Muscle of back (tissue), 3 donors: ENCODE measurements at regions not wholly inside any gene's neighbourhood (a gene's known extent, or its start where the extent isn't known, plus 50 kb on each side); places are given as distances from the start of the nearest gene placed in this dataset.

Experiments used
- DNase-seq, 3 donors: peaks; one replicate each; pipeline versions ENCODE4 v3.0.0 to v3.0.0-alpha.2; 2013

GRCh38 chr7:95668504-95669018, 72.2 kb upstream of the PDK4 start:
- DNase-seq: no peak

DNA sequence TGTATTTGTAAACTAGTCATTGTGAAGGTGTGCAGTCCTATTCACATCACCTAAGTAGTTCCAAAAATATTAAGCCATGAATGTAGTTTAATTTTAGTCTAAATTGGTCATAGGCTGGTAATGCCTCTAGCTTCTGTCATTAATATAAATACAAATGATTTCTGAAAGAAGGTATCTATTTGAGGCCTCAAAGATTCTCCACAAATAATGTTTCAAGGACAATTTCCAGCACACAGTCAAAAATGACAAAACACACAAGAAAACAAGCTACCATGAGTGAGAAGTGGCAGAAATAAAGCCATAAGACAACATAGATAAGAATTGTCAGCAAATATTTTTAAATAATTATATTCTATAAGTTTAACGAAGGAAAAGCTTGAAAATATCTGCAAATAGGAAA, 66.7 kb upstream of the PDK4 start:
- no peak for DNase-seq

GRCh38 chr7:95660023-95660434, 63.7 kb upstream of the PDK4 start:
- no peak for DNase-seq

DNA sequence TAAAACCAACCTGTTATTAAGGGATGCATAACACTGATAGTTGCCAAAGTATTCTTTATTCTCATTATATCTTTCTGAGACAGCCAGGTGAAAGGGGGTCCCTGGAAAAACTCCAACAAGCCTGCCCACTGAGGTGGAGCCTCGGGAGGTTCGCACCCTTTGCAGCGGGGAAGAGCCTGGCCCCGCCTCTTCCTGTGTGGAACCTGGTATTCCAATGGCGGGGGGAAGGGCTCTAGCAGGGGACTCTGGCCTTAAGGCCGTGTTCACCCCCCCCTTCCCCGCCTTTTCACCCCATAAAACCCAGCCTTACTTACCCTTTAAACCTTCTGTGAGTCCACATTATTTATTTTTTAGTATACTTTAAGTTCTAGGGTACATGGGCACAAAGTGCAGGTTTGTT, 62.4 kb upstream of the PDK4 start:
- DNase-seq: no peak

DNA sequence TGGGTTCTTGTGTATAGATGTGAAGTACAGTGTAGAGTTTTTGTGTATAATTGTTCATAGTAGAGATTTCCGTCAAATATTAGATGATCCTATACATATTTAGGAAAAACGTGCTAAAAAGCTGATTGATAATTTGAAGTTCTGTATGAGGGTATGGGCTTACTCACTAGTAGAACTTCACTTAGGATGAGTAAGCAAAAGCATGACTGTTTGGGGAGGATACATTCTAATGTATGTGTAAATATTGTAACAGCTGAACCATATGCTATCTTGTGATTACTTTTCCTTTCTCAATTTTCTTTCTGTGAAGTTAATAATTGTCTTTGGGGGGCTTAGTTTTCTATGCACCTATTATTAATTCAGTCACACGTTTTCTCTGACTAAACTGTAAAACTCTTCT, 53.2 kb upstream of the PDK4 start:
- no peak for DNase-seq

- no peak for DNase-seq
These were observed 50.0 kb upstream of the PDK4 start for GRCh38 chr7:95646350-95646749.
